K562 (cell line): ENCODE measurements at regions not wholly inside any gene's neighbourhood (a gene's known extent, or its start where the extent isn't known, plus 50 kb on each side); places are given as distances from the start of the nearest gene placed in this dataset.

Source experiments
- ATAC-seq: fragments of 200-7000 bp; cut with Tn5 transposase; 3 replicates; pipeline ENCODE4 v1.9.1; 2020; ENCODE audit warnings: moderate library complexity
- BruUV-seq: library from RNA; stranded (reverse); fragments of 400-500 nt; replicated peaks from 2 replicates; lab custom pipeline; 2021; lab: Mats Ljungman, UMichigan
- CTCF ChIA-PET: fragments of 300-600 bp; formaldehyde crosslinking; extraction: SDS; loops from one replicate; lab custom pipeline; 2021; ENCODE audit warnings: low intra/inter-chr PET ratio; lab: Yijun Ruan, JAX
- POLR2A ChIA-PET: fragments of 300-600, 350-650 bp; sonication (Branson Sonifier 250); formaldehyde crosslinking; extraction: SDS; loops from one replicate; lab custom pipeline; 2021; ENCODE audit warnings: antibody characterized with exemption, inconsistent platforms; lab: Yijun Ruan, JAX
- DNase-seq, 4 experiments: peaks; one replicate each; pipeline versions ENCODE4 v3.0.0 to v3.0.0-alpha.2; 2011 to 2018; ENCODE audit warnings: low spot score in 3 of 4, mixed read lengths in 3 of 4; ENCODE audit errors: extremely low read depth in 1 of 4
- FAIRE-seq: peaks from 2 replicates; lab custom pipeline; 2011; peaks lifted over from hg19 to GRCh38; lab: Jason Lieb, UNC
- H2AFZ ChIP-seq: 2 replicates; pipeline ENCODE4 v1.6.0; 2011; ENCODE audit warnings: low read depth, low read length, control low read depth, inconsistent platforms
- H3K27ac ChIP-seq: fragments of 200-600 bp; 3 replicates; pipeline ENCODE4 v1.8.0; 2011; ENCODE audit warnings: low read depth, mild to moderate bottlenecking, control low read depth, inconsistent platforms, low read length, moderate library complexity, mixed read lengths; ENCODE audit errors: extremely low read depth
- H3K27me3 ChIP-seq, 2 experiments: fragments of 300-600 bp in 1 of 2; 2 replicates in 1 of 2; 3 replicates in 1 of 2; pipeline versions ENCODE4 v1.6.0 to v1.8.0; 2011; ENCODE audit warnings: inconsistent platforms in 2 of 2, low read length in 2 of 2, mild to moderate bottlenecking in 1 of 2, mixed read lengths in 1 of 2, moderate library complexity in 1 of 2; ENCODE audit not compliant: control insufficient read depth in 2 of 2, insufficient read depth in 2 of 2
- H3K36me3 ChIP-seq: fragments of 300-600 bp; 3 replicates; pipeline ENCODE4 v1.8.0; 2011; ENCODE audit warnings: mild to moderate bottlenecking, low read length, inconsistent platforms; ENCODE audit not compliant: control insufficient read depth, insufficient read depth
- H3K4me1 ChIP-seq, 2 experiments: fragments of 200-600 bp in 1 of 2; replicated peaks in 1 of 2; 2 replicates in 1 of 2; 3 replicates in 1 of 2; pipeline versions ENCODE4 v1.5.1 to v1.8.0; 2011; ENCODE audit warnings: inconsistent platforms in 2 of 2, low read length in 2 of 2, mild to moderate bottlenecking in 1 of 2, mixed read lengths in 1 of 2, moderate library complexity in 1 of 2; ENCODE audit not compliant: control insufficient read depth in 2 of 2, insufficient read depth in 2 of 2
- H3K4me2 ChIP-seq: 2 replicates; pipeline ENCODE4 v1.6.1; 2011; ENCODE audit warnings: low read length, control low read depth, inconsistent platforms, mixed read lengths; ENCODE audit not compliant: insufficient read depth
- H3K4me3 ChIP-seq: fragments of 200-600 bp; sonication (generic), shearing (Covaris generic); 2 replicates; pipeline ENCODE4 v1.5.1; 2016; ENCODE audit warnings: control low read depth, inconsistent platforms
- H3K79me2 ChIP-seq: fragments of 200-600 bp; 3 replicates; pipeline ENCODE4 v1.8.0; 2011; ENCODE audit warnings: low read length, inconsistent platforms; ENCODE audit not compliant: control insufficient read depth, insufficient read depth
- H3K9ac ChIP-seq, 2 experiments: 2 replicates each; pipeline versions ENCODE4 v1.6.0 to v1.6.1; 2011; ENCODE audit warnings: low read depth in 2 of 2, low read length in 2 of 2, control low read depth in 1 of 2, inconsistent platforms in 1 of 2, mild to moderate bottlenecking in 1 of 2, mixed read lengths in 1 of 2; ENCODE audit not compliant: insufficient read depth in 1 of 2
- H3K9me1 ChIP-seq: one replicate; pipeline ENCODE4 v1.6.0; 2011; ENCODE audit warnings: inconsistent platforms, mild to moderate bottlenecking, low read length, moderate library complexity; ENCODE audit not compliant: control insufficient read depth, insufficient read depth
- H3K9me3 ChIP-seq: replicated peaks from 2 replicates; pipeline ENCODE4 v1.5.1; 2011; ENCODE audit warnings: low read depth, low read length, inconsistent platforms; ENCODE audit not compliant: control insufficient read depth, insufficient read depth
- H4K20me1 ChIP-seq: replicated peaks from 2 replicates; pipeline ENCODE4 v1.6.1; 2011; ENCODE audit warnings: low read length, inconsistent platforms, mixed read lengths; ENCODE audit not compliant: control insufficient read depth, insufficient read depth
- HSF4 ChIP-seq: fragments of 250-450 bp; sonication (Bioruptor Pico); IDR thresholded peaks from 2 replicates; pipeline ENCODE4 v2.1.2; 2022; ENCODE audit warnings: mild to moderate bottlenecking, moderate library complexity, borderline replicate concordance
- JUN ChIP-seq, 2 experiments: sonication (generic) in 1 of 2; formaldehyde crosslinking in 1 of 2; IDR thresholded peaks; 2 replicates each; pipeline versions ENCODE4 v1.6.1 to v1.8.0; 2012 to 2022; ENCODE audit warnings: borderline replicate concordance in 2 of 2, mild to moderate bottlenecking in 2 of 2, improper control_type of control experiment in 1 of 2, low read depth in 1 of 2, low read length in 1 of 2, missing genetic modification reagents in 1 of 2
- NCOA6 ChIP-seq: fragments of 450-650 bp; IDR thresholded peaks from 2 replicates; pipeline ENCODE4 v1.6.1; 2017; ENCODE audit warnings: mild to moderate bottlenecking
- NONO ChIP-seq, 2 experiments: fragments of 200-400 bp in 1 of 2; fragments of 450-650 bp in 1 of 2; formaldehyde crosslinking in 1 of 2; IDR thresholded peaks; 2 replicates each; pipeline ENCODE4 v1.6.1; 2017; ENCODE audit warnings: low read depth in 2 of 2, mild to moderate bottlenecking in 2 of 2, moderate library complexity in 2 of 2, low read length in 1 of 2
- PPARD ChIP-seq: fragments of 250-450 bp; sonication (Bioruptor Pico); IDR thresholded peaks from 2 replicates; pipeline ENCODE4 v1.8.0; 2022; ENCODE audit warnings: inconsistent platforms, mild to moderate bottlenecking, moderate library complexity
- PRMT5 ChIP-seq: sonication (generic); formaldehyde crosslinking; IDR thresholded peaks from 2 replicates; pipeline ENCODE4 v1.5.0; 2020; ENCODE audit warnings: missing genetic modification reagents
- STAT5B ChIP-seq: fragments of 250-450 bp; sonication (Bioruptor Pico); IDR thresholded peaks from 2 replicates; pipeline ENCODE4 v1.8.0; 2021; ENCODE audit warnings: mild to moderate bottlenecking, inconsistent platforms
- TFAM ChIP-seq: fragments of 250-450 bp; sonication (Bioruptor Pico); conservative IDR thresholded peaks from 2 replicates; pipeline ENCODE4 v1.5.0; 2021; ENCODE audit warnings: mild to moderate bottlenecking, moderate library complexity
- THRAP3 ChIP-seq: fragments of 450-650 bp; IDR thresholded peaks from 2 replicates; pipeline ENCODE4 v1.6.1; 2016; ENCODE audit warnings: mild to moderate bottlenecking, inconsistent platforms, borderline replicate concordance
- ZBTB8A ChIP-seq: fragments of 450-650 bp; IDR thresholded peaks from 2 replicates; pipeline ENCODE4 v1.6.1; 2018; ENCODE audit warnings: mild to moderate bottlenecking, moderate library complexity; ENCODE audit not compliant: partially characterized antibody
- WGBS: fragments of 100-300 bp; shearing (Covaris generic); methylation state at CpG from one replicate; pipeline ENCODE4 v1.1.6; 2016; ENCODE audit warnings: low coverage, mixed read lengths; ENCODE audit not compliant: insufficient coverage; ENCODE audit errors: missing lambda C conversion rate; 5-methylcytosine and 5-hydroxymethylcytosine counted together
- in situ Hi-C: fragments of 300-500 bp; cut with MboI; formaldehyde crosslinking; loops from 4 replicates; pipeline ENCODE4 v1.15.0; 2018; ENCODE audit warnings: inconsistent platforms, mixed read lengths
- intact Hi-C: fragments of 100-400 bp; cut with micrococcal nuclease; formaldehyde crosslinking; loops from 2 replicates; pipeline ENCODE4 v1.14.2; 2022
- TF ChIP-seq, protein P1 (sequence below): fragments of 250-450 bp; sonication (Bioruptor Pico); IDR thresholded peaks from 2 replicates; pipeline ENCODE4 v1.8.0; 2022; ENCODE audit warnings: moderate library complexity, mild to moderate bottlenecking, inconsistent platforms
- TF ChIP-seq, protein P2 (sequence below): fragments of 250-450 bp; sonication (Bioruptor Pico); IDR thresholded peaks from 2 replicates; pipeline ENCODE4 v1.5.0; 2021
- TF ChIP-seq, protein P3 (sequence below): IDR thresholded peaks from 2 replicates; pipeline ENCODE4 v1.6.1; 2014; ENCODE audit warnings: antibody characterized with exemption
- TF ChIP-seq, protein P4 (sequence below): sonication (generic); formaldehyde crosslinking; IDR thresholded peaks from 2 replicates; pipeline ENCODE4 v1.8.1; 2023; ENCODE audit warnings: missing genetic modification reagents, mild to moderate bottlenecking, borderline replicate concordance
- TF ChIP-seq, protein P5 (sequence below): sonication (generic); formaldehyde crosslinking; IDR thresholded peaks from 2 replicates; pipeline ENCODE4 v1.8.0; 2022; ENCODE audit warnings: mild to moderate bottlenecking, missing genetic modification reagents

DNA sequence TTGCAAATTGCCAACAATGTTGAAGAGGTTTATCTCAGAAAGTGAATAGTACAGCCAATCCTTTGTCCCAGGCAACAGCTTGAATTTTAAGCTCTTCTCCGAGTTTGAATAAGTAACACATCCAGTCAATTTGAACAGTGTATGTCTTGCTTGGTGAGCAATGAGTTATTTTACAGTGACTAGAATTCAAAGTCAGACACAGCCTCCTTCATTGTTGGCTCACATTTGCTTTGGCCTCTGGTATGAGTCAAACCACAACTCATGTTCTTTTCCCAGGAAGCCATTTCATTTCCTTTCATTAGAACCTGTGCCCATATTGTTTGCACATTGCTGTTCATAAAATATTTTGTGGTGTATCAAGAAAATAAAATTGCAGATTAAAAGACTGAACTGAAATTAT lies 622.0 kb upstream of the DAB2 start:
- 0% methylated on average over 1 of the region's 1 CpG for WGBS
- no TSS peak for BruUV-seq
- ChIA-PET CTCF (no interaction called here), POLR2A (no interaction called here)
- Histone ChIP-seq H3K9me3 (no peaks in the 10 kb centered on the region), H3K4me1 (no peaks in the 10 kb centered on the region), H3K9me1 (no peaks in the 10 kb centered on the region), H2AFZ (no peak overlapping the region), H3K4me2 (no peak overlapping the region), H3K79me2 (no peaks in the 10 kb centered on the region), H3K27ac (no peak overlapping the region), H3K9ac (no peak overlapping the region), H4K20me1 (no peaks in the 10 kb centered on the region), H3K36me3 (no peaks in the 10 kb centered on the region), H3K4me3 (no peak overlapping the region), H3K27me3 (no peaks in the 10 kb centered on the region)
- in situ Hi-C loops, result no loop called here
- FAIRE-seq, result no peak
- DNase-seq, result no peak
- no peak for ATAC-seq
- intact Hi-C loops, result no loop called here
- TF ChIP-seq, protein P1, sequence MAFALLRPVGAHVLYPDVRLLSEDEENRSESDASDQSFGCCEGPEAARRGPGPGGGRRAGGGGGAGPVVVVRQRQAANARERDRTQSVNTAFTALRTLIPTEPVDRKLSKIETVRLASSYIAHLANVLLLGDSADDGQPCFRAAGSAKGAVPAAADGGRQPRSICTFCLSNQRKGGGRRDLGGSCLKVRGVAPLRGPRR (CRISPR knock-in tag), result no peak
- no peak for TF ChIP-seq NCOA6
- TF ChIP-seq, protein P2, sequence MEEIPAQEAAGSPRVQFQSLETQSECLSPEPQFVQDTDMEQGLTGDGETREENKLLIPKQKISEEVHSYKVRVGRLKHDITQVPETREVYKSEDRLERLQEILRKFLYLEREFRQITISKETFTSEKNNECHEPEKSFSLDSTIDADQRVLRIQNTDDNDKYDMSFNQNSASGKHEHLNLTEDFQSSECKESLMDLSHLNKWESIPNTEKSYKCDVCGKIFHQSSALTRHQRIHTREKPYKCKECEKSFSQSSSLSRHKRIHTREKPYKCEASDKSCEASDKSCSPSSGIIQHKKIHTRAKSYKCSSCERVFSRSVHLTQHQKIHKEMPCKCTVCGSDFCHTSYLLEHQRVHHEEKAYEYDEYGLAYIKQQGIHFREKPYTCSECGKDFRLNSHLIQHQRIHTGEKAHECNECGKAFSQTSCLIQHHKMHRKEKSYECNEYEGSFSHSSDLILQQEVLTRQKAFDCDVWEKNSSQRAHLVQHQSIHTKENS (CRISPR knock-in tag), result no peak
- TF ChIP-seq THRAP3, result no peak
- no peak for TF ChIP-seq STAT5B (CRISPR knock-in tag)
- no peak for TF ChIP-seq NONO (IDR thresholded peaks at IDR 0.05; ENCODE audit: low read depth in 2 of 2, low read length in 1 of 2)
- TF ChIP-seq, protein P3, sequence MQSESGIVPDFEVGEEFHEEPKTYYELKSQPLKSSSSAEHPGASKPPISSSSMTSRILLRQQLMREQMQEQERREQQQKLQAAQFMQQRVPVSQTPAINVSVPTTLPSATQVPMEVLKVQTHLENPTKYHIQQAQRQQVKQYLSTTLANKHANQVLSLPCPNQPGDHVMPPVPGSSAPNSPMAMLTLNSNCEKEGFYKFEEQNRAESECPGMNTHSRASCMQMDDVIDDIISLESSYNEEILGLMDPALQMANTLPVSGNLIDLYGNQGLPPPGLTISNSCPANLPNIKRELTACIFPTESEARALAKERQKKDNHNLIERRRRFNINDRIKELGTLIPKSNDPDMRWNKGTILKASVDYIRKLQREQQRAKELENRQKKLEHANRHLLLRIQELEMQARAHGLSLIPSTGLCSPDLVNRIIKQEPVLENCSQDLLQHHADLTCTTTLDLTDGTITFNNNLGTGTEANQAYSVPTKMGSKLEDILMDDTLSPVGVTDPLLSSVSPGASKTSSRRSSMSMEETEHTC, result no peak
- TF ChIP-seq HSF4 (CRISPR knock-in tag), result no peak
- TF ChIP-seq JUN (IDR thresholded peaks at IDR 0.05; ENCODE audit: borderline replicate concordance, low read depth, low read length), result no peak
- TF ChIP-seq JUN (CRISPR knock-in tag; IDR thresholded peaks at IDR 0.05; ENCODE audit: borderline replicate concordance), result no peak
- TF ChIP-seq, protein P4, sequence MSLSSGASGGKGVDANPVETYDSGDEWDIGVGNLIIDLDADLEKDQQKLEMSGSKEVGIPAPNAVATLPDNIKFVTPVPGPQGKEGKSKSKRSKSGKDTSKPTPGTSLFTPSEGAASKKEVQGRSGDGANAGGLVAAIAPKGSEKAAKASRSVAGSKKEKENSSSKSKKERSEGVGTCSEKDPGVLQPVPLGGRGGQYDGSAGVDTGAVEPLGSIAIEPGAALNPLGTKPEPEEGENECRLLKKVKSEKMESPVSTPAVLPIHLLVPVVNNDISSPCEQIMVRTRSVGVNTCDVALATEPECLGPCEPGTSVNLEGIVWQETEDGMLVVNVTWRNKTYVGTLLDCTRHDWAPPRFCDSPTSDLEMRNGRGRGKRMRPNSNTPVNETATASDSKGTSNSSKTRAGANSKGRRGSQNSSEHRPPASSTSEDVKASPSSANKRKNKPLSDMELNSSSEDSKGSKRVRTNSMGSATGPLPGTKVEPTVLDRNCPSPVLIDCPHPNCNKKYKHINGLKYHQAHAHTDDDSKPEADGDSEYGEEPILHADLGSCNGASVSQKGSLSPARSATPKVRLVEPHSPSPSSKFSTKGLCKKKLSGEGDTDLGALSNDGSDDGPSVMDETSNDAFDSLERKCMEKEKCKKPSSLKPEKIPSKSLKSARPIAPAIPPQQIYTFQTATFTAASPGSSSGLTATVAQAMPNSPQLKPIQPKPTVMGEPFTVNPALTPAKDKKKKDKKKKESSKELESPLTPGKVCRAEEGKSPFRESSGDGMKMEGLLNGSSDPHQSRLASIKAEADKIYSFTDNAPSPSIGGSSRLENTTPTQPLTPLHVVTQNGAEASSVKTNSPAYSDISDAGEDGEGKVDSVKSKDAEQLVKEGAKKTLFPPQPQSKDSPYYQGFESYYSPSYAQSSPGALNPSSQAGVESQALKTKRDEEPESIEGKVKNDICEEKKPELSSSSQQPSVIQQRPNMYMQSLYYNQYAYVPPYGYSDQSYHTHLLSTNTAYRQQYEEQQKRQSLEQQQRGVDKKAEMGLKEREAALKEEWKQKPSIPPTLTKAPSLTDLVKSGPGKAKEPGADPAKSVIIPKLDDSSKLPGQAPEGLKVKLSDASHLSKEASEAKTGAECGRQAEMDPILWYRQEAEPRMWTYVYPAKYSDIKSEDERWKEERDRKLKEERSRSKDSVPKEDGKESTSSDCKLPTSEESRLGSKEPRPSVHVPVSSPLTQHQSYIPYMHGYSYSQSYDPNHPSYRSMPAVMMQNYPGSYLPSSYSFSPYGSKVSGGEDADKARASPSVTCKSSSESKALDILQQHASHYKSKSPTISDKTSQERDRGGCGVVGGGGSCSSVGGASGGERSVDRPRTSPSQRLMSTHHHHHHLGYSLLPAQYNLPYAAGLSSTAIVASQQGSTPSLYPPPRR (CRISPR knock-in tag), result no peak
- TF ChIP-seq, protein P5, sequence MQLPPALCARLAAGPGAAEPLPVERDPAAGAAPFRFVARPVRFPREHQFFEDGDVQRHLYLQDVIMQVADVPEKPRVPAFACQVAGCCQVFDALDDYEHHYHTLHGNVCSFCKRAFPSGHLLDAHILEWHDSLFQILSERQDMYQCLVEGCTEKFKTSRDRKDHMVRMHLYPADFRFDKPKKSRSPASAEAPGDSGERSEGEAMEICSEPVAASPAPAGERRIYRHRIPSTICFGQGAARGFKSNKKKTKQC (CRISPR knock-in tag), result no peak
- no peak for TF ChIP-seq ZBTB8A
- TF ChIP-seq PPARD (CRISPR knock-in tag), result no peak
- TF ChIP-seq PRMT5 (CRISPR knock-in tag), result no peak
- no peak for TF ChIP-seq TFAM
